Hepatocyte (in vitro differentiated cells): ENCODE measurements at regions not wholly inside any gene's neighbourhood (a gene's known extent, or its start where the extent isn't known, plus 50 kb on each side); places are given as distances from the start of the nearest gene placed in this dataset.

Source experiments
- DNase-seq: peaks from one replicate; pipeline ENCODE4 v3.0.0-alpha.2; 2016; ENCODE audit warnings: low spot score
- H2AFZ ChIP-seq: fragments of 200-600 bp; sonication (generic); 2 replicates; pipeline ENCODE4 v1.6.0; 2016; ENCODE audit warnings: antibody characterized with exemption, mild to moderate bottlenecking
- H3K27ac ChIP-seq: fragments of 200-600 bp; sonication (generic); 2 replicates; pipeline ENCODE4 v1.5.1; 2016; ENCODE audit warnings: mild to moderate bottlenecking
- H3K27me3 ChIP-seq: fragments of 200-600 bp; sonication (generic); 2 replicates; pipeline ENCODE4 v1.6.1; 2016
- H3K36me3 ChIP-seq: fragments of 200-600 bp; sonication (generic); replicated peaks from 2 replicates; pipeline ENCODE4 v1.5.1; 2016; ENCODE audit warnings: low read depth; ENCODE audit not compliant: insufficient read depth
- H3K4me1 ChIP-seq: fragments of 200-600 bp; sonication (generic); 2 replicates; pipeline ENCODE4 v1.5.1; 2016; ENCODE audit warnings: mild to moderate bottlenecking, moderate library complexity; ENCODE audit not compliant: insufficient read depth
- H3K4me2 ChIP-seq: fragments of 200-600 bp; sonication (generic); 2 replicates; pipeline ENCODE4 v1.6.0; 2016
- H3K4me3 ChIP-seq: fragments of 200-600 bp; sonication (generic); 2 replicates; pipeline ENCODE4 v1.5.1; 2016; ENCODE audit warnings: mild to moderate bottlenecking
- H3K79me2 ChIP-seq: fragments of 200-600 bp; sonication (generic); 2 replicates; pipeline ENCODE4 v1.6.0; 2017; ENCODE audit warnings: mild to moderate bottlenecking
- H3K9me2 ChIP-seq: fragments of 200-600 bp; sonication (generic); replicated peaks from 2 replicates; pipeline ENCODE4 v1.6.0; 2017; ENCODE audit warnings: mild to moderate bottlenecking; ENCODE audit not compliant: insufficient read depth
- H3K9me3 ChIP-seq: fragments of 200-600 bp; sonication (generic); 2 replicates; pipeline ENCODE4 v1.5.1; 2016; ENCODE audit warnings: low read depth, mild to moderate bottlenecking
- H4K20me1 ChIP-seq: fragments of 200-600 bp; sonication (generic); 2 replicates; pipeline ENCODE4 v1.6.0; 2016; ENCODE audit warnings: mild to moderate bottlenecking; ENCODE audit not compliant: insufficient read depth, poor library complexity, severe bottlenecking
- EZH2 ChIP-seq: fragments of 200-600 bp; sonication (generic); IDR thresholded peaks from 2 replicates; pipeline ENCODE4 v1.6.1; 2016; ENCODE audit warnings: antibody characterized with exemption, mild to moderate bottlenecking, borderline replicate concordance
- EZH2phosphoT487 ChIP-seq: fragments of 200-600 bp; sonication (generic); IDR thresholded peaks from one replicate; pipeline ENCODE4 v1.6.1; 2018; ENCODE audit warnings: antibody characterized with exemption, mild to moderate bottlenecking, low read depth, moderate library complexity; ENCODE audit not compliant: unreplicated experiment, severe bottlenecking
- WGBS: methylation state at CpG from one replicate; pipeline ENCODE4 v1.1.6; 2016; ENCODE audit warnings: low lambda C conversion rate; ENCODE audit errors: missing lambda C conversion rate; 5-methylcytosine and 5-hydroxymethylcytosine counted together
- TF ChIP-seq, protein P1 (sequence below): fragments of 200-600 bp; sonication (generic); IDR thresholded peaks from 2 replicates; pipeline ENCODE4 v1.5.1; 2016; ENCODE audit warnings: antibody characterized with exemption, mild to moderate bottlenecking; ENCODE audit not compliant: poor library complexity

DNA sequence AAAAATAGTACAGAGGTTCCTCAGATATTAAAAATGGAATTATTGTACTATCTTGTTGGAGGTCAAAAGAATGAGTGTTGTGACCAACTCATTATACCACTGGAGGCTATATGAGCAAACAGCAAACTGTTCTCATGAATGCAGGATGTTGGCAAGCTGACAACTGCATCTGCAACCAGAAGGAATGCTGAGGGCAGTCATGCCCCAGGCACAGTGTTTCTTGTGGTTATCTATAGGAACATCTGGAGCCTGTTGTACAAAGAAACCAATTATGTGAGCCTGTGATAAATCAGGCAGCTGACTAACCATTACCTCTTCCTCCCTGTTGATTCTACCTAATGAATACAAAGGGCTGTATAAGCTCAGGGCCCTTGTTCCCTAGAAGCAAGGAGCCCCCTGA, 2057.1 kb downstream of the TP53TG3F start:
- Histone ChIP-seq H3K9me3 (peaks cover 4% of the 10 kb centered on the region), H4K20me1 (no peaks in the 10 kb centered on the region), H3K9me2 (no peaks in the 10 kb centered on the region), H3K4me1 (no peaks in the 10 kb centered on the region), H3K79me2 (no peaks in the 10 kb centered on the region), H3K4me3 (no peak overlapping the region), H3K4me2 (no peak overlapping the region), H3K36me3 (no peaks in the 10 kb centered on the region), H3K27me3 (no peaks in the 10 kb centered on the region), H3K27ac (no peak overlapping the region), H2AFZ (no peak overlapping the region)
- TF ChIP-seq EZH2 (no peak), EZH2phosphoT487 (no peak)
- TF ChIP-seq, protein P1, sequence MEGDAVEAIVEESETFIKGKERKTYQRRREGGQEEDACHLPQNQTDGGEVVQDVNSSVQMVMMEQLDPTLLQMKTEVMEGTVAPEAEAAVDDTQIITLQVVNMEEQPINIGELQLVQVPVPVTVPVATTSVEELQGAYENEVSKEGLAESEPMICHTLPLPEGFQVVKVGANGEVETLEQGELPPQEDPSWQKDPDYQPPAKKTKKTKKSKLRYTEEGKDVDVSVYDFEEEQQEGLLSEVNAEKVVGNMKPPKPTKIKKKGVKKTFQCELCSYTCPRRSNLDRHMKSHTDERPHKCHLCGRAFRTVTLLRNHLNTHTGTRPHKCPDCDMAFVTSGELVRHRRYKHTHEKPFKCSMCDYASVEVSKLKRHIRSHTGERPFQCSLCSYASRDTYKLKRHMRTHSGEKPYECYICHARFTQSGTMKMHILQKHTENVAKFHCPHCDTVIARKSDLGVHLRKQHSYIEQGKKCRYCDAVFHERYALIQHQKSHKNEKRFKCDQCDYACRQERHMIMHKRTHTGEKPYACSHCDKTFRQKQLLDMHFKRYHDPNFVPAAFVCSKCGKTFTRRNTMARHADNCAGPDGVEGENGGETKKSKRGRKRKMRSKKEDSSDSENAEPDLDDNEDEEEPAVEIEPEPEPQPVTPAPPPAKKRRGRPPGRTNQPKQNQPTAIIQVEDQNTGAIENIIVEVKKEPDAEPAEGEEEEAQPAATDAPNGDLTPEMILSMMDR, result no peak
- DNase-seq, result no peak

- Histone ChIP-seq H2AFZ (no peak overlapping the region), H3K79me2 (no peaks in the 10 kb centered on the region), H3K4me3 (no peak overlapping the region), H3K27ac (no peak overlapping the region), H4K20me1 (no peaks in the 10 kb centered on the region), H3K36me3 (no peaks in the 10 kb centered on the region), H3K4me1 (no peaks in the 10 kb centered on the region), H3K9me3 (peaks cover 4% of the 10 kb centered on the region), H3K27me3 (no peaks in the 10 kb centered on the region), H3K9me2 (no peaks in the 10 kb centered on the region), H3K4me2 (no peak overlapping the region)
- WGBS, result 62% methylated on average over 8 of the region's 8 CpGs
- DNase-seq, result no peak
- no peak for TF ChIP-seq EZH2
- no peak for TF ChIP-seq EZH2phosphoT487
- TF ChIP-seq, protein P1, result no peak
These were observed 2057.6 kb downstream of the TP53TG3F start for GRCh38 chr16:35516971-35517370.

DNA sequence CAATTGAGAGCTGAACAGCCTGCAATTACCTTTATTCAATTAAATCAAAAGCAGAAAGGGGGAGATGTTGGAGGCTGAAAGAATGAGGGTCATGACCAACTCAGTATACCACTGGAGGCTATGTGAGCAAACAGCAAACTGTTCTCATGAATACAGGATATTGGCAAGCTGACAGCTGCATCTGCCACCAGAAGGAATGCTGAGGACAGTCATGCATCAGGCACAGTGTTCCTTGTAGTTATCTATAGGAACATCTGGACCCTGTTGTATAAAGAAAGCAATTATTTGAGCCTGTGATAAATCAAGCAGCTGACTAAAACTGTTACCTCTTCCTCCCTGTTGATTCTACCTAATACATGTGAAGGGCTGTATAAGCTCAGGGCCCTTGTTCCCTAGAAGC, 2064.6 kb downstream of the TP53TG3F start:
- Histone ChIP-seq H3K27ac (no peak overlapping the region), H3K4me2 (no peak overlapping the region), H3K79me2 (no peaks in the 10 kb centered on the region), H3K4me1 (no peaks in the 10 kb centered on the region), H2AFZ (no peak overlapping the region), H3K4me3 (no peak overlapping the region), H3K36me3 (no peaks in the 10 kb centered on the region), H4K20me1 (no peaks in the 10 kb centered on the region), H3K9me3 (no peaks in the 10 kb centered on the region), H3K27me3 (no peaks in the 10 kb centered on the region), H3K9me2 (no peaks in the 10 kb centered on the region)
- TF ChIP-seq EZH2phosphoT487 (no peak), EZH2 (no peak)
- TF ChIP-seq, protein P1, result no peak
- DNase-seq, result no peak

- H3K27me3 ChIP-seq, result no peaks in the 10 kb centered on the region
- TF ChIP-seq EZH2phosphoT487 (no peak), EZH2 (no peak)
- TF ChIP-seq, protein P1, result no peak
- WGBS, result 84% methylated on average over 26 of the region's 26 CpGs
- no peaks in the 10 kb centered on the region for H3K79me2 ChIP-seq
- H3K9me3 ChIP-seq, result no peaks in the 10 kb centered on the region
- H2AFZ ChIP-seq, result no peak overlapping the region
- H4K20me1 ChIP-seq, result no peaks in the 10 kb centered on the region
- H3K27ac ChIP-seq, result no peak overlapping the region
- H3K4me3 ChIP-seq, result no peak overlapping the region
- no peaks in the 10 kb centered on the region for H3K36me3 ChIP-seq
- no peak overlapping the region for H3K4me2 ChIP-seq
- DNase-seq, result no peak
- no peaks in the 10 kb centered on the region for H3K9me2 ChIP-seq
- no peaks in the 10 kb centered on the region for H3K4me1 ChIP-seq
These were observed 2066.7 kb downstream of the TP53TG3F start for GRCh38 chr16:35525979-35526590.
